Medulla oblongata (tissue), 1 donor: ENCODE measurements at regions not wholly inside any gene's neighbourhood (a gene's known extent, or its start where the extent isn't known, plus 50 kb on each side); places are given as distances from the start of the nearest gene placed in this dataset.
"Not testable (repeated sequence)": the region's sequence is repeated elsewhere in the genome, so short reads cannot be mapped to it uniquely, and the experiment has no call there.

ENCODE experiments used
- DNase-seq: peaks from one replicate; pipeline ENCODE4 v3.0.0-alpha.2; 2015; ENCODE audit errors: extremely low spot score

GRCh38 chr11:67805253-67806126 lies 131.1 kb upstream of the ALDH3B2 start:
- peak; percentile 96 for DNase-seq

GRCh38 chr11:67804435-67805252 lies 130.2 kb upstream of the ALDH3B2 start:
- not testable (repeated sequence) for DNase-seq

DNA sequence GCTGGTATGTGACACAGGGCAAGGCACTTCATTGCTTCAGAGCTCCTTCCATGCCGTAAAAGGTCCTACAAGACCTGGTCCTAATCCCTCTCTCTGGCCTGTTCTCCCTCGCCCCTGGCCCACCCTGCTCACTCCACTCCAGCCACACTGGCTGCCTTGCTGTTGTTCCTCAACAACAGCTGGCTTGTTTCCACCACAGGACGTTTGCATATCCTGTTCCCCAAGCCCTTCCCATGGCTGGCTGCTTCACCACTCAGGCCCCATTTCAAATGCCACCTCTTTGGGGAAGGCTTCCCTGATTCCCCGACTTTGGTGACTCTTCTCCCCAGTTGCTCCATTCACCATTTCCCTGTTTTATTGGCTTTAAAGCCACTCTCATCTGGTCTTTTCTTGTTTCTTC lies 129.1 kb upstream of the ALDH3B2 start:
- DNase-seq: not testable (repeated sequence)

DNA sequence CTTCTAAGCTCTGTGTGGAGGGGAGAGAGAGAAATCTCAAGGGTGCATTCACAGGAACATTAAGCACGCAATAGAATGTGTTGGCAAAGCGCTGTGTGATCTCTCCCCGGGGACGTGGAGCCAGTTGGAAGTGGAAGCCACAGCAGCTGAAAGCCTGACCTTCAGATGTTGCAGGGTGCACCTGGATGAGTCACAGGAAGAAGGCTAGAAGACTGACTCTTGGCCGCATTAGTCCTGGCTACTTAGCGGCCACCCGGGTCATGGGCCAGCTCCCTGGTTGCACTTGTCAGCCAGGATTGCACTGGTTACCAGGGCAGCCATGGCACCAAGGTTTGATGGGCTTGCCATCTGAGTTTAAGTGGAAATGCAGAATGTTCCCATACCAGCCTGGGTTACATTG lies 128.6 kb upstream of the ALDH3B2 start:
- not testable (repeated sequence) for DNase-seq

DNA sequence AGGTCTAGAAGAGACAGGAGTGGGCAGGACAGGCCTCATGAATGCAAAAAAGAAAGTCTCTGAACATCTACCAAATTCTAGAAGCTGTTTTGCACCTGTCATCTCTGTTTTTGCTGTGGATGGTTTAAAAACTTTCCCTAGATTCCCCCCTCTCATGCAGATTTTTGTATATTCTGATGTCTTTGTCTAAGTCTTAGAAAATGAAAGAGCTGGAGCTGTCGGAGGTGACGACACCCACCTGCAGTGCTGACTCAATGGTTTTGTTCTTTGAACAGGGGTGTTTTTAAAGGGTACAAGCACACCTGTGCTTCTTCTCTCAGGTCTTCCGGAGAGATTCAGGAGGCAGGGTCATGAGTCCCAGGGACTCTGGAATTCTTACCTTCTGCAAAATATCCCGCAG lies 128.2 kb upstream of the ALDH3B2 start:
- not testable (repeated sequence) for DNase-seq

DNA sequence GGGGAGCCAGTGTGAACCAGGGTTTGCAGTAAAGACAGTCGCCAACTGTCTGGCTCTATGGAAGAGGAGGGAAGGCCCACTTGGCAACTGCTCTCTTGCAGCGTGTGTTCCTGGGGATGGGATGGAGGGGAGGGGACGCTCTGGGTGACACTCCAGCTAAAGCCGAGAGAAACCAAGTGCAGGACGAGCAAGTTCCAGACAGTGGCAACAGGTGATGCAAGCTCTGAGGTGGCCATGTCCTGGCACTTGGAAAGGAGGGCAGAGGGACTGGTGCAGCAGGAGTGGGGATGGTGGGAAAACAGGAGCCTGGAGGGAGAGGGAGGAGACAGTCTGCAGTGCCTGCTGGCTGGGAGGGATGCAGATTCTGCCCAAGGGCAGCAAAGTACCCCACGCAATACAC lies 127.0 kb upstream of the ALDH3B2 start:
- DNase-seq: not testable (repeated sequence)

- DNase-seq: not testable (repeated sequence)
Observed at GRCh38 chr11:67800591-67800990, 126.2 kb upstream of the ALDH3B2 start.

DNA sequence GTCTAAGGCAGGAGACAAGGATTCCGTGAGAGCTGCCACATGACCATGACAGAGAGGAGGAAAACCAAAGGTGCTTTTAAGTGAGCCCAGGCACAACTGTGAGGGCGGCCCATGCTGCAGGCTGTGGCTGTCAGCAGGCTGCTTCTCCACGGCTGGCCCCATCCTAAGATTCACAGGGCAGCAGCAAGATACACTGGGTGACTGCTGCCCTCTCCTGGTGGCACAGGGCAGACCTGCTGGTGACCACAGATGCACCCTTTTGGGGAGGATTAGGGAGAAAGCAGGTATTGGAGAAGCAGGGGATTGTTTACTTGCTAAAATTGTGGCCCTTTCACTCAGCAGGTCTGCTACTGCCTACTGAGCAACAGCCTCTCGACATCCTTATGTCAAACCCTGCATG lies 125.4 kb upstream of the ALDH3B2 start:
- DNase-seq: not testable (repeated sequence)

DNA sequence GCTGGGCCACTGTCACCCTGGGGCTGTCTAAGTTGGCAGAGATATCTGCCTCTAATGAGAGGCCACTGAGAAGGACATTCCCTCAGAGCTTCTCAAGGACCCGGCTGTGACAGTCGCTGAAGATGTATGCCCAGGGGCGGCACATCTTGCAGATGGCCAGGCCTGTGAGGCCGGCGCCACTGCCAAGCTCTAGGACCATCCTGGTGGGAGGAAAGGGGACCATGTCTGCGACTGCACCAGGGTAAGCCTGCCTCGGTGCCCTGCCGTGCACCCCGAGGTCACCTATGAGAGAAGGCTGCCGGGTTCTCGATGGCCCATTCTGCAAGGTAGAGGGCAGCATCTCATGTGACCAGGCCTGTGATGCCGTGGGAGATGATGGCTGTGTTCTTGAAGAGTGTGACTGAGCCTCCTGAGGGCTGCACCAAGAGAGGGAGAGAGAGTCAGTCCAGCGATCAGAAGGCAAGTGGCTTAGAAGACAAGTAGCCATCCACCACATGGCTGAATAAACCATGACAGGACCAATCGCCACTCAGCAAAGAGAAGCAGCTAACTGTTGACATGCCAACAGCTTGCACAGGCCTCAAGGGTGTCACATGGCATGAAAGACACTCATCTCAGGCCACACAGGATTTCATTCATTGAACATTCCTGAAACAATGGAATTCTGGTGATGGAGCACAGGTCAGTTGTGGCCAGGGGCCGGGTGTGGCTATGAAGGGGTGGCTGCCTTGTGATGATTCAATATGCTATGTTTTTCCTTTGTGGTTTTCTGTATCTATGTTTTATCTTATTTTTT lies 123.5 kb upstream of the ALDH3B2 start:
- not testable (repeated sequence) for DNase-seq

- no peak for DNase-seq
Observed at GRCh38 chr11:67795746-67796145, 121.3 kb upstream of the ALDH3B2 start.

GRCh38 chr11:67793750-67794149 lies 119.3 kb upstream of the ALDH3B2 start:
- not testable (repeated sequence) for DNase-seq

- DNase-seq: peak; percentile 12
Observed at GRCh38 chr11:67792273-67792990, 118.0 kb upstream of the ALDH3B2 start.

DNA sequence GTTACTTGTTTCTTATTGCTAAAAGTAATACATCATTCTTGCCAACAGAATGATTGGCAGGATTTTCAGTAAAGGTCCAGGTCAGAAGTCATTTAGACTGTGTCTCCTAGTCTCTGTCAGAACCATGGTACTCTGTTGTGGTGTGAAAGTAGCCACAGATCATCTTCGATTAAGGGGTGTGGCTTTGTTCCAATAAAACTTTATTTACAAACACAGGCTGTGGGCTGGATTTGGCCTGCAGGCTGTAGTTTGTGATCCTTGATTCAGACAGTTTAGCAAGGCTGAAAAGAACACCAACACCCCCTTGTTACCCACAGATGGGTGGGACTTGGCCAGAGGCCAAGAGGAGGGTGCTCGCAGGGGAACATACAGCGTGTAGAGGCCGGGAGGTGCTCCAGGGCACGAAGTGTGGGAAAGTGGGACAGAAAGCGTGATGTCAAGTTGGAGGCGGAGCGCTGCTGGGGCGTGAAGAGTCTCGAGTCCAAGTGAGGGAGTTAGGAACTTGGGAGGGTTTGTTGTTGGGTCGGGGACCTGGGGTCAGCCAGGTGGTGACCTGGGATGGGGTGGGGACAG lies 117.3 kb upstream of the ALDH3B2 start:
- not testable (repeated sequence) for DNase-seq

- DNase-seq: not testable (repeated sequence)
Observed at GRCh38 chr11:67788341-67788695, 113.9 kb upstream of the ALDH3B2 start.

- not testable (repeated sequence) for DNase-seq
Observed at GRCh38 chr11:67787681-67788340, 113.4 kb upstream of the ALDH3B2 start.

GRCh38 chr11:67781967-67782366 lies 107.5 kb upstream of the ALDH3B2 start:
- not testable (repeated sequence) for DNase-seq

DNA sequence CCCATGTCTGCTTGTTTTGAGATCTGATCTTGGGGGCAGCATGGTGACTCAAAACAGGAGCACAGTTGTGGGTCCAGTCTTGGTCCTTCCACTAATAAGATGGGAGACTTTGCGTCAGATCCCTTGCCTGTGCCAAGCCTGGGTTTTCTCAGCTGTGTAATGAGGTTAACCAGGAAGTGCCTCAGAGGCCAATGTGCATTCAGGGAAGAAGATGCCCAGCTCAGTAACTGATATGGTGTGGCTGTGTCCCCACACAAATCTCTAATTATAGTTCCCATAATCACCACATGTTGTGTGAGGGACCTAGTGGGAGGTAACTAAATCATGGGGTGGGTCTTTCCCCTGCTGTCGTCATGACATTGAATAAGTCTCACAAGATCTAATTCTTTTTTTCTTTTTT lies 107.1 kb upstream of the ALDH3B2 start:
- not testable (repeated sequence) for DNase-seq

DNA sequence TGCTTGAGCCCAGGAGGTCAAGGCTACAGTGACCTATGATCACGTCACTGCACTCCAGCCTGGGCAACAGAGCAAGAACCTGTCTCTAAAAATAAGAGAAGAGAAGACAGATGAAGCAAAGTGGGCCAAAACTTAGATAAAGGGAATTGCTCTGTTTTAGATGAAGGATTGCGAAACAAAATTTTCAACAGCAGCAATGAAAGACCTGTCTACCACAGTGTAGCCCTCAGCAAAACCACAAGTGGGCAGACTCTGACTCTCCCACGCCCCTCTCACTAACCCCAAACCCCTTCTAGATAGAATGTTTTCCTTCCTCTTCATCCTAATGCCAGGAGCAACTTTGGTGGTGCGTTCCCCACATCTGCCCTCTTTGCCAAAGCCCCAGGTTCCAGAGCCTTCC lies 105.6 kb upstream of the ALDH3B2 start:
- DNase-seq: no peak

GRCh38 chr11:67779189-67779875 lies 104.9 kb upstream of the ALDH3B2 start:
- not testable (repeated sequence) for DNase-seq
